Cardiac fibroblast (primary cell): ENCODE measurements at regions not wholly inside any gene's neighbourhood (a gene's known extent, or its start where the extent isn't known, plus 50 kb on each side); places are given as distances from the start of the nearest gene placed in this dataset.

Experiments
- DNase-seq, 2 donors: peaks; one replicate each; pipeline versions ENCODE4 v3.0.0 to v3.0.0-alpha.2; 2010; ENCODE audit warnings: low read depth in 2 of 2
- H3K4me3 ChIP-seq, 2 donors: replicated peaks in 1 of 2; 1 replicate in 1 of 2; 2 replicates in 1 of 2; pipeline ENCODE4 v1.5.1; 2011; ENCODE audit warnings: low read depth in 2 of 2, low read length in 2 of 2, mild to moderate bottlenecking in 2 of 2, moderate library complexity in 1 of 2
- CTCF ChIP-seq: IDR thresholded peaks from one replicate; pipeline ENCODE4 v1.5.1; 2011; ENCODE audit warnings: low read depth, mild to moderate bottlenecking, low read length, inconsistent platforms

GRCh38 chr3:127110982-127111693 is 81.8 kb upstream of the PRR23E start:
- DNase-seq, result no peak
- no peak for TF ChIP-seq CTCF
- no peak overlapping the region for H3K4me3 ChIP-seq

- no peak overlapping the region for H3K4me3 ChIP-seq
- no peak for TF ChIP-seq CTCF
- DNase-seq, result no peak
These were observed 79.9 kb upstream of the PRR23E start for GRCh38 chr3:127112796-127113570.

- no peak for DNase-seq
- H3K4me3 ChIP-seq, result no peak overlapping the region
- no peak for TF ChIP-seq CTCF
These were observed 79.4 kb upstream of the PRR23E start for GRCh38 chr3:127113571-127113891.

GRCh38 chr3:127114337-127115070 is 78.4 kb upstream of the PRR23E start:
- TF ChIP-seq CTCF, result no peak

GRCh38 chr3:127115691-127116351 is 77.1 kb upstream of the PRR23E start:
- no peak overlapping the region for H3K4me3 ChIP-seq
- no peak for TF ChIP-seq CTCF
- DNase-seq, result no peak

More at GRCh38 chr3:127114337-127115070, 78.4 kb upstream of the PRR23E start:
- DNase-seq, result no peak
- no peak overlapping the region for H3K4me3 ChIP-seq

- no peak for TF ChIP-seq CTCF
- no peak for DNase-seq
- H3K4me3 ChIP-seq, result no peak overlapping the region
These were observed 74.6 kb upstream of the PRR23E start for GRCh38 chr3:127118366-127118765.
